ENCODE measurements at regions not wholly inside any gene's neighbourhood (a gene's known extent, or its start where the extent isn't known, plus 50 kb on each side); places are given as distances from the start of the nearest gene placed in this dataset.

DNA sequence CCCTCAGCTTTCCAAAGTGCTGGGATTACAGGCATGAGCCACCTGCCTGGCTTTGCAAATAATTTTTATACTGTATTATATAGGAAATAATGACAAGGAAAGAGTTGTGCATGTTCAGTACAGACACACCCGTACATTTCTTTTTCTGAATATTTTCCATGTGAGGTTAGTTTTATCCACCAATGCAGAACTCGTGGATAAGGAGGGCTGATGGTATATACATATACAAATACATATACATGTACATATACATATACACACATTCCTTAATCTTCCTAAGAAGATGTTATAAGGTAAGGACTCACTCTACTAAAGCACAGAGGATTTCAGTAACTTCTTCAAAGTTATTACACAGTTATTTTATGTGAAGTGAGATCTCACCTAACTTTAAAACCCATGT, 925.8 kb downstream of the C4orf33 start:
- TF ChIP-seq, protein P1, sequence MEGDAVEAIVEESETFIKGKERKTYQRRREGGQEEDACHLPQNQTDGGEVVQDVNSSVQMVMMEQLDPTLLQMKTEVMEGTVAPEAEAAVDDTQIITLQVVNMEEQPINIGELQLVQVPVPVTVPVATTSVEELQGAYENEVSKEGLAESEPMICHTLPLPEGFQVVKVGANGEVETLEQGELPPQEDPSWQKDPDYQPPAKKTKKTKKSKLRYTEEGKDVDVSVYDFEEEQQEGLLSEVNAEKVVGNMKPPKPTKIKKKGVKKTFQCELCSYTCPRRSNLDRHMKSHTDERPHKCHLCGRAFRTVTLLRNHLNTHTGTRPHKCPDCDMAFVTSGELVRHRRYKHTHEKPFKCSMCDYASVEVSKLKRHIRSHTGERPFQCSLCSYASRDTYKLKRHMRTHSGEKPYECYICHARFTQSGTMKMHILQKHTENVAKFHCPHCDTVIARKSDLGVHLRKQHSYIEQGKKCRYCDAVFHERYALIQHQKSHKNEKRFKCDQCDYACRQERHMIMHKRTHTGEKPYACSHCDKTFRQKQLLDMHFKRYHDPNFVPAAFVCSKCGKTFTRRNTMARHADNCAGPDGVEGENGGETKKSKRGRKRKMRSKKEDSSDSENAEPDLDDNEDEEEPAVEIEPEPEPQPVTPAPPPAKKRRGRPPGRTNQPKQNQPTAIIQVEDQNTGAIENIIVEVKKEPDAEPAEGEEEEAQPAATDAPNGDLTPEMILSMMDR (conservative IDR thresholded peaks at IDR 0.05; ENCODE audit: low read depth, low read length), result no peak
- TF ChIP-seq EZH2 (IDR thresholded peaks at IDR 0.05; ENCODE audit: borderline replicate concordance, low read depth, low read length, poor library complexity, severe bottlenecking), result no peak

All from A673 (cell line).